ENCODE measurements at regions not wholly inside any gene's neighbourhood (a gene's known extent, or its start where the extent isn't known, plus 50 kb on each side); places are given as distances from the start of the nearest gene placed in this dataset.
"Not testable (repeated sequence)": the region's sequence is repeated elsewhere in the genome, so short reads cannot be mapped to it uniquely, and the experiment has no call there.

- no peaks in the 10 kb centered on the region for H3K9me3 Mint-ChIP-seq
- no peaks in the 10 kb centered on the region for H3K4me1 Mint-ChIP-seq
- H3K27ac Mint-ChIP-seq: no peak overlapping the region
- H3K4me3 Mint-ChIP-seq: no peak overlapping the region
- CTCF ChIA-PET: no interaction called here
- DNase-seq: no peak
- peaks cover 27% of the 10 kb centered on the region for H3K27me3 Mint-ChIP-seq
- H3K36me3 Mint-ChIP-seq: no peaks in the 10 kb centered on the region
These were observed 108.9 kb upstream of the FRMD4A start for GRCh38 chr10:14439451-14440259.

- no peak overlapping the region for H3K27ac Mint-ChIP-seq
- no peaks in the 10 kb centered on the region for H3K9me3 Mint-ChIP-seq
- CTCF ChIA-PET: no interaction called here
- DNase-seq: no peak
- H3K27me3 Mint-ChIP-seq: peaks cover 21% of the 10 kb centered on the region
- no peak overlapping the region for H3K4me3 Mint-ChIP-seq
- no peaks in the 10 kb centered on the region for H3K36me3 Mint-ChIP-seq
- no peaks in the 10 kb centered on the region for H3K4me1 Mint-ChIP-seq
These were observed 107.9 kb upstream of the FRMD4A start for GRCh38 chr10:14438576-14438975.

DNA sequence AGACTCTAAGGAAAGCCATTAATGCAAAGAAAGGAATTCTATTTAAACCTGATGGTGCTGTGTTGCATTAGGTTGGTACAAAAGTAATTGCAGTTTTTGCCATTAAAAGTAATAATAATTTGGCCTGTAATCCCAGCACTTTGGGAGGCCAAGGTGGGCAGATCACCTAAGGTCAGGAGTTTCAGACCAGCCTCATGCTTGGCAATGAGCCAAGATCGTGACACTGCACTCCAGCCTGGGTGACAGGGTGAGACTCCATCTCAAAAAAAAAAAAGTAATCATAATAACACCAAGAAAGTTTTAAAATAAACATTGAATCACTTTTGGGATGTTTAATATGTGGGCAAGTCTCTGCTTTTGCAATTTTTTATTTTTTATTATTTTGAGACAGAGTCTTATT is 107.3 kb upstream of the FRMD4A start:
- no peaks in the 10 kb centered on the region for H3K36me3 Mint-ChIP-seq
- H3K9me3 Mint-ChIP-seq: no peaks in the 10 kb centered on the region
- CTCF ChIA-PET: no interaction called here
- no peak for DNase-seq
- no peaks in the 10 kb centered on the region for H3K4me1 Mint-ChIP-seq
- no peak overlapping the region for H3K4me3 Mint-ChIP-seq
- H3K27ac Mint-ChIP-seq: no peak overlapping the region
- peaks cover 21% of the 10 kb centered on the region for H3K27me3 Mint-ChIP-seq

DNA sequence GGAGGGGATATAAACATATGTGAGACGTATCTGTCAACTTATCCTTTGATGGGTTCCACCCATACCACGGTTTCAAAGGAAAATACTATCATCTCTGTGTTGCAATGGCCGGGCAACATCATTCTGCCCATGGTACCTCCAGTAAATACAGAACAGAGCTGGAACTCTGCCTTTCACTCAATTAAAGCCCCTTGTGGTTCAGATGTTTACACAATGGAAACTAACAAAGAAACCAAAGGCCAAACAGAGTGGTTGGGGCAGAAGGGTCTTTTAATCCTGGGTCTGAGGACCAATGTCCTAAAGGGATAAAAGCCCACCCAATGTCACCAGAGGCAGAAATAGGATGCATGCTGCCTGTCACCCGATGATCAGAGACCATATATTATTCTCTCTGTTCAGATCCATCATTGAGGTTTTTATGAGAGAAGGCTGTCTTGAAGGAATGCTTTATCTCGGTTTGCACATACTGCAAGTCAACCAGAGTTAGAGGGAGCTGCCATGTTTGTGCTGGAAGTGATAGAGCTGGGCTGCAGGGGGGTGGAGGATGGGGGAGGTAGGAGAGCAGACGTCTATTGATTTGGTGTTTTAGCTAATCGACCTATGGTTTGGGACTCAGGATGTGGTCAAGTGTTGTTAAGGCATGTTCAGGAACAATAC is 105.4 kb upstream of the FRMD4A start:
- H3K9me3 Mint-ChIP-seq: no peaks in the 10 kb centered on the region
- CTCF ChIA-PET: no interaction called here
- H3K36me3 Mint-ChIP-seq: no peaks in the 10 kb centered on the region
- no peaks in the 10 kb centered on the region for H3K4me1 Mint-ChIP-seq
- no peak overlapping the region for H3K27ac Mint-ChIP-seq
- peaks cover 13% of the 10 kb centered on the region for H3K27me3 Mint-ChIP-seq
- no peak for DNase-seq
- no peak overlapping the region for H3K4me3 Mint-ChIP-seq

DNA sequence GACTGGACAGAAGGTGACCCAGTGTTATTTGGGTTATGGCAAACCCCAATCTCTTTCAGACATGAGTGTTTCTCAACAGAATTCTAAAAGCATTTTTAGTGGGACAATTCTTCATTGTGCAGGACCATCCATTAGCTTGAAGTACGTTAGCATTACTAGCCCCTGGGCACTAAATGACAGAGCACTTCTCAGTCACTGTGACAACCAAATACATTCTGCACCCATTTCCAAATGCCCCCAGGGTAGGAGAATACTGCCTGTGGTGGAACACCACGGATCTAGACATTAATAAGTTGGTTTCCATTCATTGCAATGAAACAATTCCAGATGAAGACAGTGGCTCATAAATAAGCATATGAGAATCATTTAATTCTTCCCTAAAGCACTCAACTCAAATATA is 102.4 kb upstream of the FRMD4A start:
- Mint-ChIP-seq H3K27ac (no peak overlapping the region), H3K9me3 (no peaks in the 10 kb centered on the region), H3K27me3 (peaks cover 8% of the 10 kb centered on the region), H3K4me1 (no peaks in the 10 kb centered on the region), H3K4me3 (no peak overlapping the region), H3K36me3 (no peaks in the 10 kb centered on the region)
- CTCF ChIA-PET: no interaction called here
- no peak for DNase-seq

DNA sequence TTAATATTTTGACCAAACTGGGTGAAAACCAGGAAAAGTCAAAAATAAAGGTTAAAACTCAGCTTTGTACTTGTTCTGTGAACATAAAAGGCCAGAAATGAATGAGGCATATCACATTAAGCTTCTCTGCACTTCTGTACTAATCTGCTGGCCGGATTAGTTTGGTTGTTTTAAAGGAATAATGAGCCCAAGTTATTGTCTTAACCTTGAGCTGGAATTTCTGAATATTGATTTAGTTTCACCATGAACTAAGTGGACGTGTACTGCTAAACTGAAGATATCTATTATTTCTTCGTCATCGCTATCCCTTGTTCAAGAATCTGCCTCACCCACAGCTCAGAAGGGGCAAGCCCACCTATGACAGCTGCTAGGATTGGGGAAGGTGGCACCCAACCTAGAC is 101.1 kb upstream of the FRMD4A start:
- DNase-seq: no peak
- Mint-ChIP-seq H3K27ac (no peak overlapping the region), H3K36me3 (no peaks in the 10 kb centered on the region), H3K4me3 (no peak overlapping the region), H3K4me1 (no peaks in the 10 kb centered on the region), H3K9me3 (no peaks in the 10 kb centered on the region), H3K27me3 (peaks cover 4% of the 10 kb centered on the region)
- CTCF ChIA-PET: no interaction called here

GRCh38 chr10:14429043-14429700 is 98.4 kb upstream of the FRMD4A start:
- no peak overlapping the region for H3K27ac Mint-ChIP-seq
- H3K27me3 Mint-ChIP-seq: peaks cover 10% of the 10 kb centered on the region
- no peak for DNase-seq
- no peaks in the 10 kb centered on the region for H3K9me3 Mint-ChIP-seq
- H3K4me3 Mint-ChIP-seq: no peak overlapping the region
- CTCF ChIA-PET: no interaction called here
- H3K4me1 Mint-ChIP-seq: no peaks in the 10 kb centered on the region
- no peaks in the 10 kb centered on the region for H3K36me3 Mint-ChIP-seq

DNA sequence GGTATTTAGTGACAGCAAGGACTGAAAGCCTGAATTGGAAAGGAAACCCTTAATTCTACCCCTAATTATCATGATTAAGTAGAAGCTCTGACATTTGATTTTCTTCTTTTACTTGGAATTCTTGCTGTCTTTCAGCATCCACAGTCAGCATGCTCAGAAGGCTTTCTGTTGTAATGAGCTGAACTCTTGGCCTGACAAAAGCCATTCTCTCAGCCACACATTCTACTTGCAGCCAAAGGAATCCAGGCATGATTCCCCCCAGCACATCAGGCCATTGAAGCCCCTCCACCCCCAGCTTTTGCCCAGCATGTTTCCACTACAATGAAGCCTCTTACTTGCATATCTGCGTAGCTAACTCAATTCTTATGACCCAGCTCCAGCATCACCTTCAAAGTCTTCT is 94.3 kb upstream of the FRMD4A start:
- H3K9me3 Mint-ChIP-seq: no peaks in the 10 kb centered on the region
- H3K4me1 Mint-ChIP-seq: no peaks in the 10 kb centered on the region
- H3K36me3 Mint-ChIP-seq: no peaks in the 10 kb centered on the region
- no peak overlapping the region for H3K27ac Mint-ChIP-seq
- H3K27me3 Mint-ChIP-seq: peaks cover 16% of the 10 kb centered on the region
- CTCF ChIA-PET: no interaction called here
- DNase-seq: no peak
- no peak overlapping the region for H3K4me3 Mint-ChIP-seq

DNA sequence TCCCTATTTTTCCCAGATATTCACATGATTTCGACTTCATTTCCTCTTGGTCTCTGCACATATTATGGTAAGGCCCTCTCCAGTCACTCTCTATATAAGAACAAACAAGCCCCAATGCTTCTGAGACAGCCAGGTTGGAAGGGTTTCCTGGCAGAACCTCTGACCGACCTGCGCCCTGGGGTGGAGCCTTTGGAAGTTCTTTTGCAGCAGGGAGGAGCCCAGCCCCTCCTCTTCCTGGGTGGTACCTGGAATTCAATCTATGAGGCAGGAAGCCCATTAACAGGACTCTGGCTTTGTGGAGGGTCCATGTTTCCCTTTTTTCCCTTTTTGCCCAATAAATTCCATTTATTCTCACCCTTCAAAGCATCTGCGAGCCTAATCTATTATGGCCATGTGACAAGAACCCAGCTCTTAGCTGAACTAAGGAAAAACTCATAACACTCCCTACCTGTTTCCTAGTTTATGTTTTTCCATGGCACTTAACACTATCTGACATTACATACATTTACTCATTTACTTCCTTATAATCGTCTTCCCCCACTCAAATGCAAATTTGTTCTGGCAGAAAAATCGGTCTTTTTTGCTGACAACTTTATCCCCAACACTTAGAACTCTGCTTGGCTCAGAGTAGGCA is 92.5 kb upstream of the FRMD4A start:
- Mint-ChIP-seq H3K27me3 (peaks cover 13% of the 10 kb centered on the region), H3K27ac (no peak overlapping the region), H3K9me3 (no peaks in the 10 kb centered on the region), H3K4me1 (no peaks in the 10 kb centered on the region), H3K36me3 (no peaks in the 10 kb centered on the region), H3K4me3 (no peak overlapping the region)
- CTCF ChIA-PET: no interaction called here
- DNase-seq: no peak

DNA sequence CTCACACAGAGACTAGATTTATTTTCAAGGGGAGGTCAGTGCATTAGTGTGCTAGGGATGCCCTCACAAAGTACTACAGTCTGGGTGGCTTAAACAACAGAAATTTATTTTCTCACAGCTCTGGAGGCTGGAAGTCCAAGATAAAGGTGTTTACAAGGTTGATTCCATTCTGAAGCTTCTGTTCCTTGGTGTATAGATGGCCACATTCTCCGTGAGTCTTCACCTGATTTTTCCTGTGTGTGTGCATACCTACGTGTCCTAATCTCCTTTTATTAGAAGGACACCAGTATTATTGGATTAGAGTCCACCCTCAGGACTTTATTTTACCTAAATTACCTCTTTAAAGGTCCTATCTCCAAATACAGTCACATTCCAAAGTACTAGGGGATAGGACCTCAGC is 91.7 kb upstream of the FRMD4A start:
- Mint-ChIP-seq H3K9me3 (no peaks in the 10 kb centered on the region), H3K36me3 (no peaks in the 10 kb centered on the region), H3K27ac (no peak overlapping the region), H3K4me1 (no peaks in the 10 kb centered on the region), H3K27me3 (peaks cover 13% of the 10 kb centered on the region), H3K4me3 (no peak overlapping the region)
- DNase-seq: no peak
- CTCF ChIA-PET: no interaction called here

DNA sequence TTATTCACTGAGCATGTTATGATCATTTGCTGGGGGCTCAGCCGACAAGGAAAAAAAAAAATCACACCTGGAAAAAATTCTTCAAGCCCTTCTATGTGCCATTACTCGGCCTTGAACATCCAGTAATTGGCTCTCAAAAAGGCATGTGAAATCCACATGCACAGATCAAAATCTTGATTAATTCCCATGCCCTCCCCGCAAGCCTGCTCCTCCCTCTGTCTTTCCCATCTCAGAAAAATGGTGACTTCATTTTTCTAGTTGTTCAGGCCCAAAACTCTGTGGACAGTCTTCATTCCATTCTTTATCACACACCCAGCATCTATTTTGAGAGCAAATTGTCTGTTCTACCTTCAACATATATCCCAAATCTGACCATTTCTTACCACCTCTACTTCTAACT is 91.2 kb upstream of the FRMD4A start:
- H3K27me3 Mint-ChIP-seq: peaks cover 13% of the 10 kb centered on the region
- H3K4me3 Mint-ChIP-seq: no peak overlapping the region
- no peak for DNase-seq
- H3K27ac Mint-ChIP-seq: no peak overlapping the region
- no peaks in the 10 kb centered on the region for H3K36me3 Mint-ChIP-seq
- no peaks in the 10 kb centered on the region for H3K4me1 Mint-ChIP-seq
- no peaks in the 10 kb centered on the region for H3K9me3 Mint-ChIP-seq
- CTCF ChIA-PET: no interaction called here

DNA sequence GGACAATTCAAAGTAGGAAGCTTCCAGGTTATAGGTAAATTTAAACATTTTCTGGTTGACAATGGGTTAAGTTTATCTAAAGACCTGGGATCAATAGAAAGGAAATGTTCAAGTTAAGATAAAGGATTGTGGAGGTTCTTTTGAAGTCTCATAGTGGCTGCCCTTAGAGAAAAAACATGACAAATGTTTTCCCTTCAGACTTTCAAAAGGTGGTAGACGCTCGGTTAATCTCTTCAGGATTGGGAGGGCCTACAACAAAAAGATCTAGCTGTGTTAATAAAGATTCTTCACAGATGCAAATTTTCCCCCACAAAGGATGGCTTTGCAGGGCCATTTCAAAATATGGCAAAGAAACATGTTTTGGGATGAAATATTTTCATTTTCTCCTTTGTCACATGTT is 86.6 kb upstream of the FRMD4A start:
- H3K4me1 Mint-ChIP-seq, H3K9me3 Mint-ChIP-seq, DNase-seq, H3K4me3 Mint-ChIP-seq, H3K27ac Mint-ChIP-seq, H3K36me3 Mint-ChIP-seq: not testable (repeated sequence)
- H3K27me3 Mint-ChIP-seq: peaks cover 14% of the 10 kb centered on the region
- CTCF ChIA-PET: interaction anchor here (0.6 kb wide), 1 partner anchor 255 kb away, joined by 3 read pairs; no protein-coding TSS in a partner anchor

DNA sequence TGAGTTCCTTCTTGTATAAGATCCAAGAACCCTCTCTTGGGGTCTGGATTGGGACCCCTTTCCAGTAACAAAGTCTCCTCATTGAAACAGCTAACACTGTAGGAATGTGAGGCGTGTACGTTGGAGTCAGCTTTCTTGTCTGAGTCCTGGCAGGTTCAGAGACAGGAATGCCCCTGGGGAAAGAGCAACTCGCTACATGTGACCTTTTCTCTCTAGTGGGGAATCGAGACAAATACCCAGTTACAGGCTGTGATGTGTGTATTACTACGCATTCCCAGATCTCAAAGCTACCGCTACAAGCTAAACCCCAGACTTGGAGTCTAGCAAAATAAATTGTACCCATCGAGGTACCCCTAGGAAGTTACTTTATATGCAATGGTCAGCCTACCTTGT is 85.6 kb upstream of the FRMD4A start:
- no peaks in the 10 kb centered on the region for H3K9me3 Mint-ChIP-seq
- no peaks in the 10 kb centered on the region for H3K4me1 Mint-ChIP-seq
- DNase-seq: no peak
- no peak overlapping the region for H3K27ac Mint-ChIP-seq
- no peaks in the 10 kb centered on the region for H3K36me3 Mint-ChIP-seq
- H3K27me3 Mint-ChIP-seq: peaks cover 15% of the 10 kb centered on the region
- CTCF ChIA-PET: no interaction called here
- no peak overlapping the region for H3K4me3 Mint-ChIP-seq

- no peak for DNase-seq
- peaks cover 1% of the 10 kb centered on the region for H3K36me3 Mint-ChIP-seq
- peaks cover 2% of the 10 kb centered on the region for H3K4me1 Mint-ChIP-seq
- H3K27me3 Mint-ChIP-seq: peaks cover 19% of the 10 kb centered on the region
- no peak overlapping the region for H3K27ac Mint-ChIP-seq
- H3K9me3 Mint-ChIP-seq: peaks cover 2% of the 10 kb centered on the region
- CTCF ChIA-PET: no interaction called here
- H3K4me3 Mint-ChIP-seq: no peak overlapping the region
These were observed 85.1 kb upstream of the FRMD4A start for GRCh38 chr10:14415676-14416307.

Data from activated naive CD4-positive, alpha-beta T cell treated with anti-CD3 and anti-CD28 coated beads, Interleukin-2, amount 10 ng/mL, durations not matched to agents 7 days and 5 days (primary cell).